ENCODE measurements at regions not wholly inside any gene's neighbourhood (a gene's known extent, or its start where the extent isn't known, plus 50 kb on each side); places are given as distances from the start of the nearest gene placed in this dataset.

DNA sequence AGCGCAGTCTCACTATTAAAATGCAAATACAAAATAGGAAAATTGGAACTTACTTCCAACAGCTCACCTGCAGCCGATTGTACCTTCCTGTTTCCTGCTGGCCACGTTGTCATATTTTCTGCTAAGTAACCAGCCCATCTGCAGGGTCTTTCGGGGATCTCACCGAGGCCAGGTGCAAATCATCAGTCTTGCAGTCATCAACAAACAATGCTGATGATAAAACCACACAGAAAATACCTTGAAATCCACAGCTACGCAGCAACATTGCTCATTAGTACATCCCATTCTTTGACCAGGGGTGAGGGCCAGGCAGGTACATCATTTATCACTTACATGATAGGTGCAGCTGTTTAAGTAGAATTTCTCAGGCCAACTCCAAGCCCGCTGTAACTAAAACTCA lies 406.9 kb downstream of the TMEM121 start:
- Histone ChIP-seq H3K4me3 (no peak overlapping the region), H3K4me1 (no peaks in the 10 kb centered on the region), H3K27ac (replicated peaks) (no peak overlapping the region), H3K36me3 (no peaks in the 10 kb centered on the region), H3K9me3 (replicated peaks) (peaks cover 37% of the 10 kb centered on the region), H3K27me3 (ENCODE audit: low read depth) (peaks cover 66% of the 10 kb centered on the region)
- intact Hi-C loops (cut with micrococcal nuclease) = no loop called here
- no peak for DNase-seq
- TF ChIP-seq CTCF (IDR thresholded peaks at IDR 0.05; ENCODE audit: borderline replicate concordance) = no peak

DNA sequence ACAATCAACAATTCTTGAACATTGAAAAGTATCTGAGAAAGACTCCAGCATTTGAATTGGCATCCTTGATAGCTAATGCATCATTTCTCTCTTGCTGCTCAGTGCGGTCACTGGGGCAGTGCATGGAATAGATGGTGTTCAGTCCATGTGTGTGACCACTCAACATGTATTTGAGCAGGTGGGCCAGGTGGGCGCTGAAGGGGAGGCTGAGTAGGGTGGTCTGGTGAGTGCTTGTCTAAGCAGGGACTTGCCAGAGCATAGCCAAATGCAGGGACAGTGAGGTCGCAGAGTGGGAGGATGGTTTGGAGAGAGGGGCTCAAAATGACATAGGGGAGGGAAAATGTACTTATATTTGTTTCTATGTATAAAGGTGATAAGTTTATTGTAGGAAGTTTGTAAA lies 409.0 kb downstream of the TMEM121 start:
- no peaks in the 10 kb centered on the region for H3K4me1 ChIP-seq
- intact Hi-C loops (cut with micrococcal nuclease) = no loop called here
- no peaks in the 10 kb centered on the region for H3K36me3 ChIP-seq
- DNase-seq = no peak
- TF ChIP-seq CTCF (IDR thresholded peaks at IDR 0.05; ENCODE audit: borderline replicate concordance) = no peak
- peaks cover 48% of the 10 kb centered on the region for H3K27me3 ChIP-seq (ENCODE audit: low read depth)
- H3K4me3 ChIP-seq = no peak overlapping the region
- peaks cover 58% of the 10 kb centered on the region for H3K9me3 ChIP-seq (replicated peaks)
- H3K27ac ChIP-seq (replicated peaks) = no peak overlapping the region

DNA sequence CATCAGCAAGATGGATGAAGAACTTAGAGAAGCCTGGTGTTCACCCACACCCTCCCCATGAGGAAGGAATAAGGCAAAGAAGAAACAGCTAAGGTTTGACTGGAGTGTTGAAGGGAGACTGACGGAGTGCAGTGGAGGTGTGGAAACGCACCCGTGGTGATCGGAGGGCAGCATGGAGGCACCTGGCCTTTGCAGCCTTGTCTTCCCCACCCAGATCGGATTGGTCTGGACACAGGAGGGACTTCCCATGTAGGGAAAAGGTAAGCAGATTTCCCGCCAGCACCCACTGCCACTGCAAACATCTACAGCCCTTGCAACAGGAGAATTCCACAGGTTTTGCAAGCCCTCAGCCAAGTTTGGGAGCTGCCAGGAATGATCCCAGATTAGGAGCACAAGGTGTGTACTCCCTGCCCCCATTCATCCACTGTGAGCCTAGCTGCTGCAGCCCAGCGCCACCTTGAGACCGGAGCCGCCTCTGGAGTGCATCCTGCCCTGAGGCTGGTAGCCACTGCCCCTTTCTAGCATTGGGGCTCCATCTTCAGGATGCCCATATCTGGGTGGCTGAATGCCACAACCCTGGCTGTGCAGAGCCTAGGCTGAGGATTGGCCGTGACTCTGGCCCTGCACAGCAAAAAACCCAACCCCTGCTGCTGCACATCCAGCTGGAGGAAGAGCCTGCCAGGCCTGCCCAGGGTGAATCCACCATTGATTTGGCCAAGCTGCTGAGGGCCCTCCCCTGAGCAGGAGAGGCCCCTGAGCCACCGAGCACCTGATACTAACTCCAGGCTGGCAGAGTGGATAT lies 411.1 kb downstream of the TMEM121 start:
- Histone ChIP-seq H3K4me1 (no peaks in the 10 kb centered on the region), H3K27ac (replicated peaks) (no peak overlapping the region), H3K36me3 (no peaks in the 10 kb centered on the region), H3K27me3 (ENCODE audit: low read depth) (peaks cover 52% of the 10 kb centered on the region), H3K4me3 (no peak overlapping the region), H3K9me3 (replicated peaks) (peaks cover 65% of the 10 kb centered on the region)
- no peak for DNase-seq
- no peak for TF ChIP-seq CTCF (IDR thresholded peaks at IDR 0.05; ENCODE audit: borderline replicate concordance)
- intact Hi-C loops (cut with micrococcal nuclease) = no loop called here

DNA sequence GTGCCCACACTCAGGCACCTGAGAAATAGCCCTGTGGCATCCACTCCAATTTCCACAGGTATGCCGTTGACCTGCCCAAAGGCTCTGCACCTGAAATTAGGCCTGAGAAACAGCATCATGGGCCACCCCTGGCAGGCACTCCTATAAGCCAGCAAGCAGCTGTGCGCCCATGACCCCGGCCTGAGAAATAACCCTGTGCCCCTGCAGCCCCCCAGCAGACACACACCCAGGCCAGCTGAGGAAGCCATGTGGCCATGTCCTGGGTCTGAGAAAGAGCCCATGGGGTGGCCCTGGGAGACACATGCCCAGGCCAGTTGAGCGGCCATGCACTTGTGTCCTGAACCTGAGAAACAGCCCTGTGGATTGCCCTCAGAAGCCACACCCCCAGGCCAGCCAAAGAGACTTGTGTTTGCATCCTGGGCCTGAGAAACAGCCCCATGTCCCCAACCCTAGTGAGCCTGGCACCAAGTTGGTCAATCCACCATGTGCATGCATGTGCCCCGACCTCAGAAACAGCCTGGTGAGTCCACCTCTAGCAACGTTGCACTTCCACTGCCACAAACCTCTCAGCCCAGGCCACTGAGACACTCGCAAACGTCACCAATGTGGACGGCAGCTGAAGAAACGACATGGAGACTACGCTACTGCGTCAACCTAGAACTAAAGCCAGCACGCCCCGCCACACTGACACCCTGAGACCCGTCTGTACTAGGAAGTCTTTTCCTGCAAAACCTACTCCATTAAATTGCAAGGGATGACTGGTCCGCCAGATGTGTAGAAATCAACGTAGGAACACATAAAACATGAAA lies 411.9 kb downstream of the TMEM121 start:
- H3K9me3 ChIP-seq (replicated peaks) = peaks cover 65% of the 10 kb centered on the region
- peaks cover 47% of the 10 kb centered on the region for H3K27me3 ChIP-seq (ENCODE audit: low read depth)
- no peak for DNase-seq
- no peak overlapping the region for H3K4me3 ChIP-seq
- TF ChIP-seq CTCF (IDR thresholded peaks at IDR 0.05; ENCODE audit: borderline replicate concordance) = no peak
- H3K27ac ChIP-seq (replicated peaks) = no peak overlapping the region
- H3K36me3 ChIP-seq = no peaks in the 10 kb centered on the region
- intact Hi-C loops (cut with micrococcal nuclease) = no loop called here
- no peaks in the 10 kb centered on the region for H3K4me1 ChIP-seq

- intact Hi-C loops (cut with micrococcal nuclease) = no loop called here
- Histone ChIP-seq H3K36me3 (no peaks in the 10 kb centered on the region), H3K9me3 (replicated peaks) (peaks cover 62% of the 10 kb centered on the region), H3K4me1 (no peaks in the 10 kb centered on the region), H3K27ac (replicated peaks) (no peak overlapping the region), H3K4me3 (no peak overlapping the region), H3K27me3 (ENCODE audit: low read depth) (peaks cover 40% of the 10 kb centered on the region)
- DNase-seq = no peak
- no peak for TF ChIP-seq CTCF (IDR thresholded peaks at IDR 0.05; ENCODE audit: borderline replicate concordance)
Observed at GRCh38 chr14:105938959-105939358, 412.6 kb downstream of the TMEM121 start.
